ENCODE measurements at regions not wholly inside any gene's neighbourhood (a gene's known extent, or its start where the extent isn't known, plus 50 kb on each side); places are given as distances from the start of the nearest gene placed in this dataset.

- no peak for DNase-seq
Observed at GRCh38 chr12:94071258-94071657, 77.1 kb upstream of the PLXNC1 start.

DNA sequence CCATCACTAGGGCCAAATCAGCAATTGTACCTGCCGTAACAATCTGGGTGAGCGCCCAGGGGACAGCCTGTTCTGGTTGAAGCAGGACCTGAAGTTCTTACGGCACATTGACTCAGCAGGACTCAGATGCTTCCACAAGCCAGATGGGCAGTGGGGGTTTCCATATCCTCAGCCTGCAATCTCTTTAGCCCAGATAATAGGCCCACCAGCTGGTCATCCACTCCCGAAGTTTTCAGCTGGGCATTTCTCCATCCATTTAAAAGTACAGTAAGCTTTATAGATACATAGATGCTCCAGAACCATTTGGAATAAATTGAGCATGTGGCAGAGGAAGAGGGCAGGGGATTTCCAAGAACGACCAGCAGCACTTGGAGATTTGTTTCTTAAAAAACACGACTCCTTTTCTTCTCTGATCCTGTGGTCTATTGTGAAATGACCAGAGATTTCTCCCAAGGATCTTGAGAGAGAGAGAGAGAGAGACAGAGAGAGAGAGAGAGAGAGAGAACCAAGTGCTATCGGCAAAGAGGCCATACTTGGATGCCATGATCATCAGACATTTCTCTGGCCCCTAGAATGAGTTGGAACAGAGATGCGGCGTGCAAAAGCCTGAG lies 74.8 kb upstream of the PLXNC1 start:
- no peak for DNase-seq

- no peak for DNase-seq
Observed at GRCh38 chr12:94074216-94074979, 74.0 kb upstream of the PLXNC1 start.

DNA sequence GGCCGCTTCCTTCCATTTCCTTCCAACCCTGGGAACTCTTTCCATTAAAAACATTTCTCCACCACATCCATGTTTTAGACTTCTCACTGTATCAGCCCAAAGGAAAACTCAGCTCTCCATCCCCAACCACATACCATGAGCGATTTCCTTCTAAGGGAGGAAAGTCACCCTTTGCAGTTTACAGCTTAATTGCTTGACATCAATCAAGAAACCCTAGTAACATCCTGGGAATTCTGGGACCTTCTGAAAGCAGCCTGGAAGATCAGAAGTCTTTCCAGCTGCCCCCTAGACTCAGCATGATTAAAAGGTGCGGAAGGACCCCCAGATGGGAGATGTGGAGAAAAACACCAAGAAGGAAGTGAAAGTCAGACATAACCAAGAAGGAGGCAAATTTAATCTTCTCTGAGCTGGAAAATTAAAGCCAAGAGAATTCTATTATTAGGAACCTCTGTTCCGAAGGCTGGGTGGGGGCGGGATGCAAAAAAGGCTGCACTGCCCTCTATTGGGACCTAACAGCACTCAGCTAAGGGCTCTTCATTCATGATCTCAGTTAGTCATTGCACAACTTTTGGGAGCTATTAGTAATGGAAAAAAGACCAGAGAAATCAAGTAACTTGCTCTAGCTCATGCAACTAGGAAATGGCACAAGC lies 73.3 kb upstream of the PLXNC1 start:
- DNase-seq = peak; percentile 54 to 71

GRCh38 chr12:94077209-94077608 lies 71.2 kb upstream of the PLXNC1 start:
- DNase-seq = no peak

DNA sequence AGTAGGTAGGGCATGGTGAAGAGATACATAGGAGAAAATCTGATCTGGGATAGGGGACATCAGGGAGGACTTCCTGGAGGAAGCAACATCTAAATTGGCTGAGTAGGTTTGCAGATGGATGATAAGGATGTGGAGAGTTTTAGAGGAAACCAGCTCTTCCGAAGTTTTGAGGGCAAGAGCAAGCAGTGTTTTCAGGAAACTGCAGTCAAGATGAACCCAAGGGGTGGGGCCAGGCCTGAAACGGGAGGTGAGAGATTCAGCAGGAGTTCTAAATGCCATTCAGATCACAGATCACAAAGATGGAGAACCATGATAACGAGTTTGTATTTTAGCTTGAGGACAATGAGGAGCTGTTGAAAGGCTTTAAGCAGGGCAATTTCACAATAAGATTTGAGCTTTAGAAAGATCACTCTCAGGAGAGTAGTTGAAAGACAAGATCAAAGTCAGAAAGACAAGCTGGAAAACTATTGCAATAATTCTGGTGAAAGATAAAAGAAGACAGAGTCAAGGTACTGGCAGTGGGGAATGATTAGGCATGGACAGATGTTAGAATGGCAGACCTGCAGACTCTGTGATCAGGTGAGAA lies 70.1 kb upstream of the PLXNC1 start:
- DNase-seq = no peak

- DNase-seq = no peak
Observed at GRCh38 chr12:94078736-94079509, 69.5 kb upstream of the PLXNC1 start.

DNA sequence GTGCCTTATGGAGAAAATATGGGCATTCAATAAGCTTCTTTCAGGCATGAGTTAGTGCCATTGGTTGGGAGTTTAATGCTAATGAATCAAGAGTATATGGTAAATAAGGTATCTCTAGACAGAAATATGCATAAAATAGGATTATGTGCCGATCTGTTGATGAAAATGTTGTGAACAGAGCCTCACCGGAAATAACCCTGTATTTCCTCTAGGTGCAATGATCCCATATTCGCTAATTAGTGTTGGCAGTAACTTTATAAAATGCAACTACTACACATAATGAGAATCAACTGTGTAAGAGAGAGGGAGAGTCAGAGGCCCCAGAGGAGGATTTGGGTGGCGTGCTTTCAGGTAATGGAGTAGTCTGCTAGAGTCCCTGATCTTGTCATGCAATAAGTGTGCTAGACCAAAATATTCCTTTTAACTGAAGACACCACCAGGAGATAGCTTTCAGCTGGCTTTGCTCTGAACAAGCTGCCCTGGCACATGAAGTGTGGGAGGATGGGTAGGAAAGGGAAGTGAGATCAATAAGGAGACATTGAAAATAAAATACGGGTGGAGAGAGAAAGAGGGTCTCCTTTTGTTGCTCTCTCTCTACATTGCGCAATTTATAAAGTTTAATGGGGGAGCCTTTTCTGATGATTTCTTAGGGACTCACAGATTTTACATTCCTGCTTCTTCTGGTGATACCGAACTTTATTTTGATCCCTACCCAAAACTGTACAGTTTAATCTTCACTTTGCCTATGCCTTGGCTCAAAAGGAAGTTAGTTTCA lies 68.6 kb upstream of the PLXNC1 start:
- DNase-seq = no peak

- no peak for DNase-seq
Observed at GRCh38 chr12:94080341-94081009, 67.9 kb upstream of the PLXNC1 start.

GRCh38 chr12:94082690-94083089 lies 65.7 kb upstream of the PLXNC1 start:
- no peak for DNase-seq

DNA sequence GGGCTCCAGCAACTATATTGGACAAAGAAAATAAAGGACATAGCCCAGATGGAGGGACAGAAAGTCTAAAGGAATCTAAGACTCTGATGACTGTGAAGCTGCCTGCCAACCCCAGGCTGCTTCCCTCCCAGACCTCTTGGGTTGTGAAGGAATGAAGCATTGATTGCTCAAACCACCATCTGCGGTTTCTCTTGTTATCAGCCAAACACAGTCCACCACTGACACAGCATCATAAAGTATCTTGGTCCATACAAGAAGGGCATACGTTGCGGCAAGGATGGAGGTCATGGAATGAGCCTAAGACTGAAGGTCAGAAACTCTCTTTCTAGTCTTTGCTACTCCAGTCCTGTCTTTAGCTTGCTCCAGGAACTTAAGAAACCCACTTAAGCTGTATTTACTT lies 58.5 kb upstream of the PLXNC1 start:
- no peak for DNase-seq

GRCh38 chr12:94091624-94092023 lies 56.8 kb upstream of the PLXNC1 start:
- no peak for DNase-seq

- no peak for DNase-seq
Observed at GRCh38 chr12:94092516-94093241, 55.7 kb upstream of the PLXNC1 start.

DNA sequence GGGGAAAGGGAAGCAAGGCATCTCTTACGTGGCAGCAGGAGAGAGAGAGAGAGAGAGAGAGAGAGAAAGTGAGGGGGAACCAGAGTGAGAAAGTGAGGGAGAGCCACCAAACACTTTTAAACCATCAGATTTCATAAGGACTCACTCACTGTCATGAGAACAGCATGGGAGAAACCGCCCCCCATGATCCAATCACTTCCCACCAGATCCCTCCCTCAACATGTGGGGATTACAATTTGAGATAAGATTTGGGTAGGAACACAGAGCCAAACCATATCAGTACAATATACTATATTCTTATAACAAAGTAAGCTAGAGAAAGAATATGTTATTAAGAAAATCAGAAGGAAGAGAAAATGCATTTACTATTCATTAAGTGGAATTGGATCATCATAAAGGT lies 53.7 kb upstream of the PLXNC1 start:
- DNase-seq = no peak

- no peak for DNase-seq
Observed at GRCh38 chr12:94095618-94096017, 52.8 kb upstream of the PLXNC1 start.

DNA sequence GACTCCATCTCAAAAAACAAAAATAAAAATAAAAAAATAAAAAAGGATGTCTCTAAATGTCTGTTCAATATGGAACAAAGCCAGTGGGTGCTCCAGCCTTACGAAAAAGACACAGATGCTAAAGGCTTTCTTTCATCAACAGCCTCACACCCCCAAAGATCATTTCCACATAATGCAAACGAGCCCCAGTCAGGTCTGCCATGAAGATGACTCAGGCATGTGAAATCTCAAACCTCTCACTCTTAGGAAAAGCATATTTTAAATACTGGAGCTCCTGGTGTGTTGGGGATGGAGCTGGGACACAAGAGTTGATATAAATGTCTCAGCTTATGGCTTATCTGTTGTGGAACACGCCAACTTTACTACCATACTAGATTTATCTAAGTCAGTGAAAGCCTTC lies 49.9 kb upstream of the PLXNC1 start:
- no peak for DNase-seq
